GM11168 (cell line): ENCODE measurements at regions not wholly inside any gene's neighbourhood (a gene's known extent, or its start where the extent isn't known, plus 50 kb on each side); places are given as distances from the start of the nearest gene placed in this dataset.
"Not testable (repeated sequence)": the region's sequence is repeated elsewhere in the genome, so short reads cannot be mapped to it uniquely, and the experiment has no call there.

Experiments used
- in situ Hi-C: fragments of 300-500 bp; cut with MboI; formaldehyde crosslinking; loops from one replicate; pipeline ENCODE4 v1.12.0; 2022; ENCODE audit warnings: low sequenced_read_pairs; ENCODE audit not compliant: unreplicated experiment

DNA sequence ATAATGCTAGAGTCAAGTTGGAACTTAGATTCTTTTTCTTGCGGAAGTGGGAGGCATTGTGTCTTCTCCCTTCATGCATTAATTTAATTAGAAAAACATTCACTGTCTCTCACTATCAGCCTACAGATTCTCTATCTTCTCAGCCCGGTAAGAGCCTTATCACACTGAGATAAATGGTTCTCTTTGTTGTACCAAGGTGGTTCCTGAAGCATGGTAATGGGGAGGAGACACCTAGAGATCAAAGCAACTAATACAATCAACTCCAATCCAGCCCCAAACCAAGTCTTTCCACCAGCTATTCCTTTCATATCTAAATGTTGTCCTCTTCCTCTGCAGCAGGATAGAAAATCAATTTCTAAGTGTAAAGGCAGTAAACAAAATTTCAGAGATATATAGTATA is 210.8 kb downstream of the DAD1 start:
- in situ Hi-C loops = loop anchor here (25.0 kb wide), 1 partner anchor 484 kb away; the partner anchor contains the start of gene LRP10

DNA sequence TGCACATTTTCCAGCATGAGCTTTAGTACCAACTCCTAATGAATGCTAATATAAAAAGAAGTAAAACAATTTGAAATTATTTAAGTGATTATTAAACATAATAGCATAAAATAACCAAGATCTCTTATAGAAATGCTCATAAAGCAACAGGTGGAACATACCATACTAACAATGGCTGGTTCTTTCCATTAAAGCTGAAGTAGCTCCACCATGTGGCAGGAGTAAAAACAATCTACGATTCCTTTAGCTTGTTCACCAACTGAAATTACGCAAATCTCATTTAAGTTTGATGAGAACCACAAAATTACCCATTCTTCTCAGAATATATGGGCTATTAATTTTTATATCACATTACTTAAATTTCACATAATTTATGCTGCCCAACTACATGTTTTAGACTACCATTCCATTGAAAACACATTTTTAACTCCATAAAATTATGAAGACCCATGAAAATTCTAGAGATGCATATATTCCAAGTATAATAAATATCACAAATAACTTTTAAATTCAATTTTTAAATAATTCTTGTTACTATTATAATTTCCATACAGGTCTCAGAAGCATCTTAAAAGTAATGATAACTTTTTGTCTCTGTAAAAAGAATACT is 213.6 kb downstream of the DAD1 start:
- in situ Hi-C loops = loop anchor here (25.0 kb wide), 1 partner anchor 487 kb away; the partner anchor contains the start of gene LRP10

DNA sequence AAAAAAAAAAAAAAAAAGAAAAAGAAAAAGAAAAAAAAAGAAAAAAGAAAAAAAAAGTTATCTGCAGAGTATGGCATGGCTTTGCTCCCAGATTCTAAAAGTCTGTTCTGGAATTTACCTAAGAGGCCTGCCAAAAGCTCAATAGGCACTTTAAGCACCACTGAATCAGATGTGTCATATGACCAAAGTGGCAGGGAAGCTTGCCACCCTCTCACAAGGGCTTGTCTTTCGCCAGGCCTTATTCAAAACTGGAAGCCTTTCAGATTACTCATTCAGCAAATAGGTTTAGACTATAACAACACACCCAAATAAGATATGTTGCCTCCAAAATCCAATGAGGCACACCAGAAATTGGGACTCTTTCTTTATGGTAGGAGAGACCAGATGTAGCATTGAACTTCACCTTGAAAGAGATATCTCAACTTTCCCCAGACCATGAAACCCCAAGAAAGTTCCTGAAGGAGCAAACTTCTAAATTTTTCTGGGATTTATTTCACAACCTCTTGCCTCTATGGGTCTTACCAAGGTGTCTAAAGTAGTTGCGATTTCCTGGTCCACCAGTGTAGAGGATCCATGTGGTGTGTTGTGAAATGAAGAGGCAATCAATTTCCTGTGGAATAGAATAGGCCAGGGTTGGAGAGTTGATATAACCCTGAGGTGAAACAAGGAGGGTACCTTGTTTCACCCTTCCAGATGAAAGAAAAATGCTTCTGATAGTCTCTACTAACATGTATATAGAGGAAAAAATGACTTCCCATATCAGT is 218.8 kb downstream of the DAD1 start:
- in situ Hi-C loops = no loop called here

DNA sequence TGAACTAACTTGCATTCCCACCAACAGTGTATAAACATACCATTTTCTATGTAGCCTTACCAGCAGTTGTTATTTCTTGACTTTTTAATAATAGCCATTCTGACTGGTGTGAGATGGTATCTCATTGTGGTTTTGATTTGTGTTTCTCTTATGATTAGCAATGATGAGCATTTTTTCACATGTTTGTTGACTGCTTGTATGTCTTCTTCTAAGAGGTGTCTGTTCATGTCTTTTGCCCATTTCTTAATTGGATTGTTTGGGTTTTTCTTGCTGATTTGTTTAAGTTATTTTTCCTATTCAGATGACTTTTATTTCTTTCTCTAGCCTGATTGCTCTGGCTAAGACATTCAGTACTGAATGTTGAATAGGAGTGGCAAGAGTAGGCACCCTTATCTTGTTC is 230.3 kb downstream of the DAD1 start:
- in situ Hi-C loops = no loop called here

DNA sequence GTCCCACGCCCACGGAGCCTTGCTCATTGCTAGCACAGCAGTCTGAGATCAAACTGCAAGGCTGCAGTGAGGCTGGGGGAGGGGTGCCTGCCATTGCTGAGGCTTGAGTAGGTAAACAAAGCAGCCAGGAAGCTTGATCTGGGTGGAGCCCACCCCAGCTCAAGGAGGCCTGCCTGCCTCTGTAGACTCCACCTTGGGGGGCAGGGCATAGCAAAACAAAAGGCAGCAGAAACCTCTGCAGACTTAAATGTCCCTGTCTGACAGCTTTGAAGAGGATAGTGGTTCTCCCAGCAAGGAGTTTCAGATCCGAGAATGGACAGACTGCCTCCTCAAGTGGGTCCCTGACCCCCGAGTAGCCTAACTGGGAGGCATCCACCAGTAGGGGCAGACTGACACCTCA is 239.7 kb downstream of the DAD1 start:
- in situ Hi-C loops = not testable (repeated sequence)

DNA sequence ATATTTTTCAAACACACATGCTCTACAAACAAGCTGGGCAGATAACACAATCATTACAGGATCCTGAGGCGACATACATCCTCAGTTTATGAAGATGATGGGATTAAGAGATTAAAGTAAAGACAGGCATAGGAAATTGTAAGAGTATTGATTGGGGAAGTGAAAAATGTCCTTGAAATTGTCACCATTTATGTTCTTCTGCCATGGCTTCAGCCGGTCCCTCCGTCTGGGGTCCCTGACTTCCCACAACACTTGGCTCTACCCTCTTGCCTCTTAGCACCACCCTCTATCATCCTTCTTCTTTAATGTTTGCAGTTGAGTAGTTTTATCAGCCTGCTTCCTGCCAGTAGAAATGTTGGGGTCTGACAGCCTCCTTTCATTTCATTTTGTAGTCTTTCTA is 244.4 kb downstream of the DAD1 start:
- in situ Hi-C loops = no loop called here

DNA sequence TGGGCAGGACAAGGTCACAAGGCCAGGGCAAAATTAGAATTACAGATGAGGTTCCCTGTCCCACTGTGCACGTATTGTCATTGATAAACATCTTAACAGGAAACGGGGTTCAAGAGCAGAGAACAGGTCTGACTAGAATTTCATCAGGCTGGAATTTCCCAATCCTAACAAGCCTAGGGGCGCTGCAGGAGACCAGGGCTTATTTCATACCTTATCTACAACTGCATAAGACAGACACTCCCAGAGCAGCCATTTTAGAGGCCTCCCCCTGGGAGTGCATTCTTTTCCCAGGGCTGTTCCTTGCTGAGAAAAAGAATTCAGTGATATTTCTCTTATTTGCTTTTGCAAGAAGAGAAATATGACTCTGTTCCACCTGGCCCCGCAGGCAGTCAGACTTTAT is 244.8 kb downstream of the DAD1 start:
- in situ Hi-C loops = not testable (repeated sequence)

DNA sequence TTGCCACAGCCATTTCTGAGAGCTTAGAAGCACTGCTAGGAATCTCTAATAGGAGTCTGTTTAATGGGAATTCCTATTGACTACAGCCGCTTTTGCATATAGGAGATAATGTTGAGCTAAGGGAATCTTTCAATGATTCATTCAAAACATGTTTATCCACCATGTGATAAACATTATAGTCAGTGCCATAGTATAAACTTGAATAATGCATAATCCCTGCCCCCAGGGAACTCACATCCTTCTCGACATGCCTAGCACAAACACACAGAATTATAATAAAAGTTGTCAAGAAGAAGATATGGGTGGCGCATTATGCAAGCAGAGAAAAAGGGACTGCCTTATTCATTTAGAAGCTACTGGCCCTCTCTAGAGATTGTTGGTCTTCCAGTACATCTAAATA is 248.0 kb downstream of the DAD1 start:
- in situ Hi-C loops = no loop called here

DNA sequence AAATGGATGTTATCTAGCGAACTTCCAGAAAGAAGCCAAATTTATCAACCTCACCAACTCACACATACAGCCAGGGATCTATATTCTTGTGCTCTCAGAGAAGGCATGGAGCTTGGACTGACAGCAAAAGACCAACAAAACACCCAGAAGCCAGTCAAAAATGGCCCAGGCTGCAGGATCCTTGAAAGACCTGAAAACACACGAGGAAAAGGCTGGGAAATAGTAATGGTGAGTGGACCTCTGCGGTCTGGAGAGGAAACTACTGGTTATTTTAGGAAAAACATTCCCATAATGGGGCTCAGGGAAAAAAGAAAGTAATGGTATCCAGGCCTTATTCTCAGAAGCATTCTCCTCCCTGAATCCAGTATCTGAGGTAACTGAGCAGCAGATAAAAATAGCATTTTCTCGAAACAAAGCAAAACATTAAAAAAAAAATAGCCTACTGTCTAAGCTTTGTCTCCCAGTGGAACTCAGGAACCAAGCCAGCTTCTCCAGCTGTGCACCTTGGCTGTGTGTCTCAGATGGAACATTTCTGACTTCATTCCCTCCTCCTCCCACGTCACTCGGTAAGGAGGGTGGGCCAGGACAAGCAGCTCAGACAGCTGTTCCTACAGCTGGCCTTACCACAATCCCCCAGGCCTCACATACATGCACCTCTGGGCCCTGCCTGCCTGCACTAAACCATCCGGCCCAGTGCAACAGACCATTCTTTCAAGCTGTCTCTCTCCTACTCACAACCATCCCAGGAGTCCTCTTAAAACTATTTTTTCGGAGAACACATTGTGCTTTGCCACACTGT is 249.9 kb downstream of the DAD1 start:
- in situ Hi-C loops = no loop called here

DNA sequence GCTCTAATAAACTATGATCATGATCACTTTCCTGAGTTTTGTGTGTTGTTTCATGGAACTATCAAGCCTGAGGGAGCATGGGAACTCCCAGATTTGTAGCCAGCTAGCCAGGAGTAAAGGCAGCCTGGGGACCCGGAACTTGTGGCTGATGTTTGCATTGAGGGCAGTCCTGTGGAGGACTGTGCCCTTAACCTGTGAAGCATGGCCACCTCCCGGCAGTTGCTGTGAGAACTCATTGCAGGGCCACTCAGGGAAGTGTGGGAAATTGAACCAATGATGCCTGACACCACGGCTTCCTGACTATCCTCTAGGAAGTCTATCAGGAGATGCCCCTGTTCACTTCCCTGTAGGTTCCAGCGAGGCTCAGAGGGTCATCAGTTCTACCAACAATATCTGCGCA is 250.6 kb downstream of the DAD1 start:
- in situ Hi-C loops = no loop called here

DNA sequence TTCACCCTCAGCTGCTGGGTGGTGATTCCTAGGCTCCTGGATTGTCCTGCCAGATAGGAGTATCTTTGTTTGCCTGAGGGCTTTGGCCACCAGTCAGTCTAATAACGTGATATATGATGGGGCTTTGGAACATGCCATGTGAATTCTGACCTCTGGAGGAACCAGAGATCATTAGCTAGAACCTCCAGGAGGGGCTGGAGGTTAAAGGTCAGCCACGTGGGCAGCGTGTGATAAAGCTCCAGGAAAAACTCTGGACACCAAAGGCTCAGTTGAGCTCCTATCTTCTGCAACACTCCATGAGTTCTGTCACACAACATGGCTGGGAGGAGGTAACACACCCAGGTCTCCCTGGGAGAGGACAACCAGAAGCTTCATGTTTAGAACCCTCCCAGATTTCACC is 251.1 kb downstream of the DAD1 start:
- in situ Hi-C loops = no loop called here

DNA sequence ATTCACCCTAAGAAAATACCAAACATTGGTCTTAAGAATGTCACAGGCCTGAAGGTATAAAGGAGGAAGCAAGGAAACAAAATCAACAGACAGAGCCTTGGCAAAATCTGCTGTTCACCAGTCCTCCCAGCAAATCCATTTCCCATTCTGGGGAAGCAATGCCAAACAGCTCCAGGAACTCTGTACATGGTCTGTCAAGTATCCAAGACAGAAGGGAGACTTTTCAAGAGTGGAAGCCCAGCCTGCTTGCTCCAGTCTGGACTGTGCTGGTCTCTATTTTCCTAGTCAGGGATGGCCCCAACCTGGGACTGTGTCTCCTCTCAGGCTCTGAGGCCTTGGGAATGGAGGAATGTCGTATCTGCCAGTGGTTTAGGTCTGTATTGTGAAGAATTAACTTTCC is 251.5 kb downstream of the DAD1 start:
- in situ Hi-C loops = no loop called here

DNA sequence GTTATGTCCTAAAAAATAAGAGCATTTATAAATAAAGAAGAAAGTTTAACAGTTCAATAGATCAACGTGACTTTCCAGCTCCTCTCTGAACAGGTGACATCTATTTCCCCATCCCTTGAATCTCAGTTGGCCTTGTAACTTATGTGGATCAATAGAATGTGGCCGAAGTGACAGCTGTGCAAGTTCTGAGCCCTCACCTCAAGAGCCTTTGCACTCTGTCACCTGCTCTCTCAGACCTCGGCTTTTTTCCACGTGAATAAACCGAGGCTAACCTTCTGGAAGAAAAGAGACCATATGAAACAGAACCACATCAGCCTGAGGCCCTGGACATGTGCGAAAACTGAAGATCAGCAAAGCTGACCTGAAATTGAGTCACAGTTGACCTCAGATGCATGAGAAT is 253.0 kb downstream of the DAD1 start:
- in situ Hi-C loops = no loop called here

DNA sequence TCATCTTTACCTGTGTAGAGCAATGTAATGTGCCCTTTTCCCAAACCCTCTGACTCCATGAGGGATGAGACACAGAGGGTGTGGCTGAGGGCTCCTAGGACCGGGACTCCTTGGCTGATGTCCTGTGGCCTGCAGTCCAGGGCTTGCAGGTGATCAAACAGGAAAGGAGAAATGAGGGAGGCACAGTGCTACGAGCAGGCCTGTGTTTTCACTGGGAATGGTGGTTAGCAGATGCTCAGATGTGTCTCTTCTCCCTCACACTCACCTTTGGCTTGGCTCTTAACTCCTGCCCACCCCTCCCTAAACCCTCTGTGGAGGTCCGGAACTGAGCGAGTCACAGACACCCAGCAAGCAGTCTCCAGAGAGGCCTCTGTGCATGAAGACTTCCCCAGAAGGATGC is 254.4 kb downstream of the DAD1 start:
- in situ Hi-C loops = no loop called here

DNA sequence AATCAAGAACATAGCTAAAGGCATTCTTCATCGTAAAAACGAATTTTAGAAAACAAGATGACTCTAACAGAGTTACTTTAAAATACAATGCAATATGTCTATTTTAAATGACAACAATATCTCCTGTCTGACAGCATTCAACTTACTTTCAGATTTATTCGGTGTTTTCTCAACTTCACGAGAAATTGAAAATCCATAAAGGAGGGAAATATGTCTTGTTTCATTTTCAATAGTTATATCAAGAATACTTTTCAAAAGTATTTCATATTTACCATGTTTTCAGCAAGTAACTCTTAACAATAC is 254.8 kb downstream of the DAD1 start:
- in situ Hi-C loops = no loop called here

DNA sequence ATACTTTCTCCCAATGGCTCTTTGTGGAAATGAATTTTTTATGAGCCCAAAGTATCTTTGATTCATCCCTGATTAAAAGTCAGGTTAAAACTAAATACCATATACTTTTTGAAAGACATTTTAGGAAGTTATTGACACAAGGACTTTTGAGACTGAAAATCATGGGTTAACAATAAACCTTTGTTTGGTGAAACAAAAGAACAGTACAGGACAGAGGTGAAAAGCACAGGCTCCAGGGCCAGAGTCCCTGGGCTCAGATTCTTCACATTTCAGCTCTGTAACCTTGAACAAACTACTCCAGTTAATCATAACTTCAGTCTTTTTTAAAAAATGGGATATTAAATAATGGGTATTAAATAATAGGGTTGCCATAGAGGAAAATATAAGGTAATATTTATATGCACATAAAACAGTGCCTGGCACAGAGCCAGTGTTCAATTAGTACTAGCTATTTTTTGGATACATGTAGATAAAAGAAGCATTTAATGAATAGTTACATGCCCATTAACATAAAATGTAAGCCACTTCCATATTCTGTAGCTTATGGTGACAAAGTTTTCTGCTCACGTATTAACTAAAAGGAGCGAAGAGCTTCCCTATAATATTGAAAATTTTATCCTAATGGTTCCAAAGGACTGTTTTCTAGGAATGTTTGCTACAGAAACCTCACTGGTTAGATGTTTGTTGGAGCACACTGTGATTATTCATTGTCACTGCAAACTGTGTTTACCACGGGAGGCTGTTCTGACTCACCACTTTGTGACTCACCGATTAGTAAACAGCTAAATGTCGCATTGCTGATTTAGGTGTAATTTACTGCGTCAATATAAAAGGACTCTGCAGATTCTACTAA is 255.4 kb downstream of the DAD1 start:
- in situ Hi-C loops = no loop called here

DNA sequence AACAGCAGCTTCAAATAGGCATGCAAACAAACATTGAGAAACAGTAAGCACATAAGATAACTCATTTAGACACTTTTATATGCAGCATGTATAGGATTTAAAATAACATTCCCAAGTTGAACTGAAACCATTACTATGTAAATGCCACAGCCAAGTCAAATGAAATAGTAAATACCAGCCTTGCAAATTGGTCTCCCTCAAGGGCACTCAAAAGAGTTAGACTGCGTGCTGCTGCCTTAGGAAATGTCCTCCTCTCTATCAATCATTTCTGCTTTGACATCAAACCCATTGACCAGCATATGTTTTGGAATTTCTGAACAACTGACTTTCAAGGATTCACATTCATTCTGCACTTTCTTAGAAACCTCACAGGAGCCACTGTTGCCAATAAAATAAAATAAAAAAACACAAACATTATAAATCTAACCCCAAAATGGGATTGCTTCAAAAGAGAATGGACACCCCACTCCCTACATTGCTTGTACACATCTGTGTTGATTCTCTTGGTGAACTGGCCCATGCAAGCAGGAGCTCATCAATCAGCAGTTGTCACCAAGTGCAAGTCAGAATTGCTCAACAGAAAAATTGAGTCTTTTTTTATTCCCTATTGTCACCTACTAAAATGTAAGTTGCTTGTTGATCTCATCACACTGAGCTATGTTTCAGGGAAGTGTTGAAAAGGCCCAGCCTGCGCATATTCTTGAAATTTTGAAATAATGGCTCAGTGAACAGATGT is 256.2 kb downstream of the DAD1 start:
- in situ Hi-C loops = no loop called here

DNA sequence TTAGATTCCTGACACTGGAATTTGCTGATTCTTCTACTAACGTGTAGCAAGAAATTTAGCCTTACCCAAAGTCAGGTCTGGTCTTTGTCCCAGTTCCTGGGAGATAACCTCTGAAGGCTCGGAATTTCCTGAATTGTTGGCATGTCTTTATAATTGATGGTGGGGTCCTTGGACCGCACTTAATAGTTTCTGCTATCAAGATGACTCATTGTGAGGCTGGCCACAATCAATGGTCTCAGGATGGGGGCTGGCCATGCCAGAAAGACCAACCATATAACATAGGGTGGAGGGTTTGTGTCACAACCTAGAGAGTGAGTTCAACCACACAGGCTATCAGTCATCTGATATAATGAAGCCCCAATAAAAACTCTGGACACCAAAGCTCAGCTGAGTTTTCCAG is 259.7 kb downstream of the DAD1 start:
- in situ Hi-C loops = no loop called here

DNA sequence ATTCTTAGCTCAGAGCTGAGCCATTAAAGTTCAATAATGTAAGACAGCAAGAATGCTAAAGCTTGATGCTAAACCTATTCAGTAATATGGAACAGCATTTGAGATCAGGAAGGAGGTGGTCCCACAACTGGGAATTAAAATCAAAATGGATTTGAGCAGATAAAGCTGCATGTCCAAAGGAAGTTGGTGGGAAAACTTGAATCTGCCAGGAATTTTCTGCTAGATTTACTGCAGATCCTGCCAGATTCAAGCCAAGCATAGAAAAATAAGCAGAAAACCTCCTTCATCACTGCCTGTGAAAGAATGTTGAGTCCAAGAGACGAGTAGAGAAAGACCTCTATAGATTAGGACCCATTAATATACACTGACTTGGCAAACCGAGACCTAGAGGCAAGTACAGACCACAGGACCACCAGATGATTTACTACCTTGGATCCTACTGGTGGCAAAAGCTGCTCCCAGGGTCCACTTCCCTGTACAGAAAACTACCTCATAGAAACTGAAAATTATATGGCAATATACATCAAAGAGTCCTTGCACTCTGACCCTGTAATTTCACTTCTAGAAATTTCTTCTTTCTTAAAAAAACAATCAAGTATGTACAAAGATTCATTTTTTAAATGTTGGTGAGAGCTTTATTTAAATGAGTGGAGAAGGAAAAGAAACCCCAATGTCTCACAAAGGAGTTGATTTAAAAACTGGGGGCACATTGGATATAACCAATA is 263.2 kb downstream of the DAD1 start:
- in situ Hi-C loops = no loop called here
